Parathyroid adenoma (tissue), 2 donors: ENCODE measurements at regions not wholly inside any gene's neighbourhood (a gene's known extent, or its start where the extent isn't known, plus 50 kb on each side); places are given as distances from the start of the nearest gene placed in this dataset.

Experiments used
- H2AFZ ChIP-seq: fragments of 300-600 bp; sonication (generic); one replicate; pipeline ENCODE4 v1.7.0; 2017; ENCODE audit warnings: antibody characterized with exemption, mild to moderate bottlenecking
- H3K27ac ChIP-seq: fragments of 300-600 bp; sonication (generic); one replicate; pipeline ENCODE4 v1.7.0; 2017
- H3K27me3 ChIP-seq: fragments of 300-600 bp; sonication (generic); one replicate; pipeline ENCODE4 v1.7.0; 2017; ENCODE audit warnings: low read length; ENCODE audit not compliant: control insufficient read depth, insufficient read depth
- H3K36me3 ChIP-seq: fragments of 300-600 bp; sonication (generic); one replicate; pipeline ENCODE4 v1.7.0; 2017; ENCODE audit warnings: low read length; ENCODE audit not compliant: control insufficient read depth, insufficient read depth
- H3K4me1 ChIP-seq: fragments of 300-600 bp; sonication (generic); one replicate; pipeline ENCODE4 v1.7.0; 2017; ENCODE audit warnings: control low read depth
- H3K4me2 ChIP-seq: fragments of 300-600 bp; sonication (generic); one replicate; pipeline ENCODE4 v1.7.0; 2017; ENCODE audit warnings: low read length
- H3K4me3 ChIP-seq: fragments of 300-600 bp; sonication (generic); one replicate; pipeline ENCODE4 v1.7.0; 2017; ENCODE audit warnings: low read depth, low read length
- H3K79me2 ChIP-seq: fragments of 300-600 bp; sonication (generic); one replicate; pipeline ENCODE4 v1.7.0; 2017; ENCODE audit warnings: control low read depth
- H3K9ac ChIP-seq: fragments of 300-600 bp; sonication (generic); one replicate; pipeline ENCODE4 v1.7.0; 2017; ENCODE audit warnings: mild to moderate bottlenecking
- H3K9me3 ChIP-seq: fragments of 300-600 bp; sonication (generic); one replicate; pipeline ENCODE4 v1.7.0; 2017; ENCODE audit warnings: low read length; ENCODE audit not compliant: control insufficient read depth
- CTCF ChIP-seq: fragments of 300-600 bp; sonication (generic); IDR thresholded peaks from one replicate; pipeline ENCODE4 v1.7.0; 2017; ENCODE audit warnings: antibody characterized with exemption, mild to moderate bottlenecking
- donor health status: primary hyperparathyroidism.

GRCh38 chr1:30023339-30024022 is 699.9 kb downstream of the MATN1 start:
- Histone ChIP-seq H3K36me3 (no peaks in the 10 kb centered on the region), H3K4me3 (no peak overlapping the region), H3K4me1 (no peaks in the 10 kb centered on the region), H3K9ac (no peak overlapping the region), H2AFZ (no peak overlapping the region), H3K27me3 (no peaks in the 10 kb centered on the region), H3K27ac (no peak overlapping the region), H3K9me3 (no peaks in the 10 kb centered on the region), H3K4me2 (no peak overlapping the region), H3K79me2 (no peaks in the 10 kb centered on the region)
- no peak for TF ChIP-seq CTCF

GRCh38 chr1:30014031-30014430 is 709.4 kb downstream of the MATN1 start:
- H3K27ac ChIP-seq = no peak overlapping the region
- no peak overlapping the region for H3K4me2 ChIP-seq

GRCh38 chr1:30012455-30013440 is 710.6 kb downstream of the MATN1 start:
- Histone ChIP-seq H3K27ac (no peak overlapping the region), H3K27me3 (no peaks in the 10 kb centered on the region), H3K4me2 (no peak overlapping the region), H3K4me1 (no peaks in the 10 kb centered on the region), H3K36me3 (no peaks in the 10 kb centered on the region), H3K9me3 (no peaks in the 10 kb centered on the region), H3K79me2 (no peaks in the 10 kb centered on the region), H2AFZ (no peak overlapping the region), H3K4me3 (no peak overlapping the region), H3K9ac (no peak overlapping the region)
- no peak for TF ChIP-seq CTCF

More at GRCh38 chr1:30014031-30014430, 709.4 kb downstream of the MATN1 start:
- H2AFZ ChIP-seq = no peak overlapping the region
- no peak overlapping the region for H3K9ac ChIP-seq
- H3K4me3 ChIP-seq = no peak overlapping the region
- no peaks in the 10 kb centered on the region for H3K9me3 ChIP-seq
- H3K36me3 ChIP-seq = no peaks in the 10 kb centered on the region
- H3K79me2 ChIP-seq = no peaks in the 10 kb centered on the region
- H3K4me1 ChIP-seq = no peaks in the 10 kb centered on the region
- no peaks in the 10 kb centered on the region for H3K27me3 ChIP-seq
- TF ChIP-seq CTCF = no peak

GRCh38 chr1:30011970-30012369 is 711.4 kb downstream of the MATN1 start:
- H3K27ac ChIP-seq = no peak overlapping the region
- H3K9me3 ChIP-seq = no peaks in the 10 kb centered on the region
- no peaks in the 10 kb centered on the region for H3K4me1 ChIP-seq
- H3K4me2 ChIP-seq = no peak overlapping the region
- no peaks in the 10 kb centered on the region for H3K79me2 ChIP-seq
- H3K9ac ChIP-seq = no peak overlapping the region
- H3K4me3 ChIP-seq = no peak overlapping the region
- TF ChIP-seq CTCF = no peak
- no peak overlapping the region for H2AFZ ChIP-seq
- no peaks in the 10 kb centered on the region for H3K27me3 ChIP-seq
- H3K36me3 ChIP-seq = no peaks in the 10 kb centered on the region
